GM18505 (cell line): ENCODE measurements at regions not wholly inside any gene's neighbourhood (a gene's known extent, or its start where the extent isn't known, plus 50 kb on each side); places are given as distances from the start of the nearest gene placed in this dataset.

Source experiments
- ATAC-seq: cut with Tn5 transposase; IDR thresholded peaks from one replicate; pipeline ENCODE4 v1.9.1; 2021; ENCODE audit not compliant: unreplicated experiment
- POLR2A ChIP-seq: IDR thresholded peaks from 4 replicates; pipeline ENCODE4 v1.6.1; 2011; ENCODE audit warnings: borderline replicate concordance; ENCODE audit not compliant: insufficient read depth, insufficient read length; ENCODE audit errors: extremely low read depth

GRCh38 chr5:110218981-110219380, 507.5 kb downstream of the TMEM232 start:
- no peak for TF ChIP-seq POLR2A
- no peak for ATAC-seq

- no peak for ATAC-seq
- TF ChIP-seq POLR2A, result no peak
These were observed 506.7 kb downstream of the TMEM232 start for GRCh38 chr5:110219769-110220168.

- no peak for TF ChIP-seq POLR2A
- ATAC-seq, result no peak
These were observed 505.4 kb downstream of the TMEM232 start for GRCh38 chr5:110221036-110221435.

- TF ChIP-seq POLR2A, result no peak
- ATAC-seq, result no peak
These were observed 502.4 kb downstream of the TMEM232 start for GRCh38 chr5:110224050-110224449.

- TF ChIP-seq POLR2A, result no peak
- ATAC-seq, result no peak
These were observed 500.5 kb downstream of the TMEM232 start for GRCh38 chr5:110225949-110226348.

GRCh38 chr5:110239786-110240185, 486.7 kb downstream of the TMEM232 start:
- no peak for TF ChIP-seq POLR2A
- no peak for ATAC-seq

- ATAC-seq, result no peak
- no peak for TF ChIP-seq POLR2A
These were observed 483.5 kb downstream of the TMEM232 start for GRCh38 chr5:110242950-110243349.

GRCh38 chr5:110248921-110249320, 477.6 kb downstream of the TMEM232 start:
- TF ChIP-seq POLR2A, result no peak
- ATAC-seq, result no peak

GRCh38 chr5:110250355-110250754, 476.1 kb downstream of the TMEM232 start:
- TF ChIP-seq POLR2A, result no peak
- no peak for ATAC-seq

- no peak for TF ChIP-seq POLR2A
- no peak for ATAC-seq
These were observed 475.7 kb downstream of the TMEM232 start for GRCh38 chr5:110250755-110251154.

- TF ChIP-seq POLR2A, result no peak
- ATAC-seq, result no peak
These were observed 475.1 kb downstream of the TMEM232 start for GRCh38 chr5:110251366-110251765.

GRCh38 chr5:110255194-110255593, 471.3 kb downstream of the TMEM232 start:
- no peak for TF ChIP-seq POLR2A

GRCh38 chr5:110256298-110256697, 470.2 kb downstream of the TMEM232 start:
- no peak for ATAC-seq
- TF ChIP-seq POLR2A, result no peak

More at GRCh38 chr5:110255194-110255593, 471.3 kb downstream of the TMEM232 start:
- ATAC-seq, result no peak

- TF ChIP-seq POLR2A, result no peak
These were observed 468.5 kb downstream of the TMEM232 start for GRCh38 chr5:110257971-110258370.

GRCh38 chr5:110258460-110259216, 467.8 kb downstream of the TMEM232 start:
- TF ChIP-seq POLR2A, result no peak

More at GRCh38 chr5:110257971-110258370, 468.5 kb downstream of the TMEM232 start:
- no peak for ATAC-seq

GRCh38 chr5:110262749-110263148, 463.7 kb downstream of the TMEM232 start:
- TF ChIP-seq POLR2A, result no peak
- ATAC-seq, result no peak

More at GRCh38 chr5:110258460-110259216, 467.8 kb downstream of the TMEM232 start:
- ATAC-seq, result no peak

- no peak for TF ChIP-seq POLR2A
- no peak for ATAC-seq
These were observed 461.8 kb downstream of the TMEM232 start for GRCh38 chr5:110264661-110265060.
